ENCODE measurements at regions not wholly inside any gene's neighbourhood (a gene's known extent, or its start where the extent isn't known, plus 50 kb on each side); places are given as distances from the start of the nearest gene placed in this dataset.

DNA sequence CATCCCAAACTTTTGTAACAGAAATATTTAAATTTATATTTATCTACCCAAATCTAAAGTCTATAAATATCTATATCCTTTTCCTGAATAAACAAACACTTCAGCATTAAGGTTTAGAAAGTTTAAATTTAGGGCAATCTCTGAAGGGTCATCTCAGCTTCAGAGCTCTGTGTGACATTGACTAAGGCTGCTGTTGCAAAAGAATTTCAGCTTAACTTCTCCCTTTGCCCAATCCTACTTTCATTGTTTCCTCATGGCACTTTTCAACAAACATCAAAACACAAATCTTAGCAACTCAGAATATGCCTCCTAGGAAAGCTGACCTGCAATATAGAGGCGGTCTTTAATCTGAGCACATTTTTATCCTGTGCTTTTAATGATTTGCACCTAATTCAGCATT is 79.7 kb upstream of the BANK1 start:
- H3K9me3 ChIP-seq, result peaks cover 8% of the 10 kb centered on the region
- H3K4me3 ChIP-seq, result no peak overlapping the region
- ATAC-seq, result no peak
- intact Hi-C loops (cut with DNase I, micrococcal nuclease), result no loop called here
- no peak for DNase-seq
- TF ChIP-seq, protein P1, sequence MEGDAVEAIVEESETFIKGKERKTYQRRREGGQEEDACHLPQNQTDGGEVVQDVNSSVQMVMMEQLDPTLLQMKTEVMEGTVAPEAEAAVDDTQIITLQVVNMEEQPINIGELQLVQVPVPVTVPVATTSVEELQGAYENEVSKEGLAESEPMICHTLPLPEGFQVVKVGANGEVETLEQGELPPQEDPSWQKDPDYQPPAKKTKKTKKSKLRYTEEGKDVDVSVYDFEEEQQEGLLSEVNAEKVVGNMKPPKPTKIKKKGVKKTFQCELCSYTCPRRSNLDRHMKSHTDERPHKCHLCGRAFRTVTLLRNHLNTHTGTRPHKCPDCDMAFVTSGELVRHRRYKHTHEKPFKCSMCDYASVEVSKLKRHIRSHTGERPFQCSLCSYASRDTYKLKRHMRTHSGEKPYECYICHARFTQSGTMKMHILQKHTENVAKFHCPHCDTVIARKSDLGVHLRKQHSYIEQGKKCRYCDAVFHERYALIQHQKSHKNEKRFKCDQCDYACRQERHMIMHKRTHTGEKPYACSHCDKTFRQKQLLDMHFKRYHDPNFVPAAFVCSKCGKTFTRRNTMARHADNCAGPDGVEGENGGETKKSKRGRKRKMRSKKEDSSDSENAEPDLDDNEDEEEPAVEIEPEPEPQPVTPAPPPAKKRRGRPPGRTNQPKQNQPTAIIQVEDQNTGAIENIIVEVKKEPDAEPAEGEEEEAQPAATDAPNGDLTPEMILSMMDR (IDR thresholded peaks at IDR 0.05), result no peak
- H3K36me3 ChIP-seq (ENCODE audit: low read depth), result no peaks in the 10 kb centered on the region
- H3K4me1 ChIP-seq (ENCODE audit: low read depth), result no peaks in the 10 kb centered on the region

DNA sequence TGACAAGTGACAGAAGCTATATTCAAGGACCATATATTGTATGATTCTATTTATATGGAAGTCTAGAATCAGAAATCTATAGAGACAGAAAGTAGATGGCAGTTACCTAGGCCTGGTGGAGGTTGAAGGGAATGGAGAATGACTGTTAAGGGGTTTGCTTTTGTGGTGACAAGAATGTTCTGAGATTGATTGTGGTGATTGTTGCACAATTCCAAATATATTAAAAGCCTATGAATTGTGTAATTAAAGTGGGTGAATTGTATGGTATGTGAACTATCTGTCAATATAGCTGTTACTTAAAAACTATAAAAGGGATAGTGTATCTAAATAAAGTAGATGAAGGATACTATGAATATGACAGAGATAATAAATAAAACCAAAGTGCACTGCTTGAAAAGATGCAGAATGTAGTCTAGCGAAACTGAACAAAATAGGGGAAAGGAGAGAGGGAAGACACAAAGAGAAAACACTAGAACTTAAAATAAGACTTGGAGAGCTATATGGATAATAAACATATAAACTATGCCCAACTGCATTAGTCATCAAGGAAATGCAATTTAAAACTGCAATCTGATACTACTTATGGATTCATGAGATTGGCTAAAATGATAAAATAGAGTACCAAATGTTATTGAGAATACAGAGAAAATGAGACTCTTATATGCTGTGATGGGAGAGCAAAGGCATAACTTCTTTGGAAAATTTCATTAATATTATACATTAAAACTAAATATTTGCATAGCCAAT is 82.1 kb upstream of the BANK1 start:
- TF ChIP-seq, protein P1 (IDR thresholded peaks at IDR 0.05), result no peak

DNA sequence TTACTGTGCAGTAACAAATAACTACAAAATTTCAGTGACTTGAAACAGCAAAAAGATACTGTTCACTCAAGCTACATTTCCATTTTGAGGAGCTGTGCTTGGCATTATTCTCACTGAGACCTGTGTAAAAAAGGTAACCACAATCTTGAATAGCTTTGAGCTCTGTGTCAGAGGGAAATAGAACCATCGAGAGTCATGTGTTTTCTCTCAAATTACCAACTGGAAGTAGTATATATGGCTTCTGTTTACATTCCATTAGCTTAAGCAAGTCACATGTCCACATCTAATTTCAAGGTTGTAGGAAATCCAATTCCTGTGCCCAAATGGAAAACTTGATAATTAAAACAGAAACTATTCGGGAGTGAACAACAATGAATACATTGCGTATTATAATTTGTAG is 82.9 kb upstream of the BANK1 start:
- TF ChIP-seq, protein P1 (IDR thresholded peaks at IDR 0.05), result no peak
- intact Hi-C loops (cut with DNase I, micrococcal nuclease), result no loop called here
- Histone ChIP-seq H3K36me3 (ENCODE audit: low read depth) (no peaks in the 10 kb centered on the region), H3K9me3 (peaks cover 8% of the 10 kb centered on the region), H3K4me3 (no peak overlapping the region), H3K4me1 (ENCODE audit: low read depth) (no peaks in the 10 kb centered on the region)
- DNase-seq (no peak), ATAC-seq (no peak)

More for the DNA sequence above, 82.1 kb upstream of the BANK1 start:
- Histone ChIP-seq H3K4me3 (no peak overlapping the region), H3K9me3 (peaks cover 8% of the 10 kb centered on the region), H3K4me1 (ENCODE audit: low read depth) (no peaks in the 10 kb centered on the region), H3K36me3 (ENCODE audit: low read depth) (no peaks in the 10 kb centered on the region)
- DNase-seq (no peak), ATAC-seq (no peak)
- intact Hi-C loops (cut with DNase I, micrococcal nuclease), result no loop called here

DNA sequence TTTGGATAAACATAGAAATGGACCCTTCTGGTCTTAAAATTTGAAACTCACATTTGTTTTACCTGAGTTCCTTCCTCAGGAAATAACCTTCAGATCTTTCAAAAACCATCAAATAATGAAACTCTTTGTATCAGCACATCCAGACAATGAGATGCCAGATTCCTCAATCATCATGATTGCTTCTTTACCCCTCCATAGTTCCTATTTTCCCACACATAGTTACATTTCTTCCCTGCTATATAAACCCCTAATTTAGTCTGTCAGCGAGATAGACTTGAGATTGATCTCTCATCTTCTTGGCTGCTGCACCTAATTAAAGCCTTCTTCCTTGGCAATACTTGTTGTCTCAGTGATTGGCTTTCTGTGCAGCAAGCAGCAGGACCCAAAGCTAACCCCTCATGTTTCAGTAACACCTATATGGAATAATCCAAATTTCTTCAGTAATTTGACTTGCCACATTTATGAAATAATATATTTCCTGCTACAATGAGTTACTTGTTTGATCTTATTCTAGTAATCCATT is 83.9 kb upstream of the BANK1 start:
- DNase-seq (no peak), ATAC-seq (no peak)
- intact Hi-C loops (cut with DNase I, micrococcal nuclease), result no loop called here
- TF ChIP-seq, protein P1 (IDR thresholded peaks at IDR 0.05), result no peak
- H3K9me3 ChIP-seq, result peaks cover 8% of the 10 kb centered on the region
- no peaks in the 10 kb centered on the region for H3K36me3 ChIP-seq (ENCODE audit: low read depth)
- no peaks in the 10 kb centered on the region for H3K4me1 ChIP-seq (ENCODE audit: low read depth)
- no peak overlapping the region for H3K4me3 ChIP-seq

DNA sequence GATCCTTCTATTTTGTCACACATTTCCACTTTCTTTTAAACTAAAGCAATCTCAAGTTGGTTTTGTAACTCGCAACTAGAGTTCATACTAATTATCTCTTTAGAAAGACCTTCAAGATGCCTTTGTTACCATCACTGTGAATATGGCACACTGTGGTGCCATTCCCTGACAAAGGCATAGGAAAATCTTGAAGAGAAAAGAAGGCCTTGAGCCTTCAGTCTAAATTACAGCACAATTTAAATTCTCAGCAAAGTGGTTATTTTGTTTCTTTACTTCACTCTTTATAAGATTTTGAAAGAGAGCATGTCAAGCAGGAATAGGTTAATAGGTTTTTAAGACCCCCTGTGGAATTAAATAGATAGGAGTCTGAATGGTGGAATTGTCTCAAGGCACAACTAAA is 89.0 kb upstream of the BANK1 start:
- peaks cover 1% of the 10 kb centered on the region for H3K9me3 ChIP-seq
- no peak overlapping the region for H3K4me3 ChIP-seq
- ATAC-seq (no peak), DNase-seq (no peak)
- no peaks in the 10 kb centered on the region for H3K4me1 ChIP-seq (ENCODE audit: low read depth)
- TF ChIP-seq, protein P1 (IDR thresholded peaks at IDR 0.05), result no peak
- H3K36me3 ChIP-seq (ENCODE audit: low read depth), result no peaks in the 10 kb centered on the region
- intact Hi-C loops (cut with DNase I, micrococcal nuclease), result no loop called here

Data from mucosa of descending colon (tissue), 3 donors.